ENCODE measurements at regions not wholly inside any gene's neighbourhood (a gene's known extent, or its start where the extent isn't known, plus 50 kb on each side); places are given as distances from the start of the nearest gene placed in this dataset.

DNA sequence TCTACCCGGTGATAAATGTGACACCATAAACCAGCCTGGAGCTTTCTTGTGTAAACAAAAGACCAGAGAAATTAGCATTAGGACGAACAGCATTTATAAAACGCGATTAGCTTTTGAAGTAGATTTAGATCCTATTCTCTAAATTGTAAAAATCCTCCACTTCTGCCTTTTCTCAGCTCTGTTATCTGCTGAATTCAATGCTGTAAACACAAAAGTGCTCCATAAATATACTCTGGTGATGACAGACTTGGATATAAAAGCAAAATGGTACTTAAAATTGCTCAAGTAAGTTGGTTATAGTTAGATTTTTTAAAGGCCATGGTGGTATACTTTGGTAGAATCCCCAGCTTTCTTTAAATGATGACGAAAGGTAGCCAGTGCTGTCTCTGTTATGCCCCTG, 114.6 kb upstream of the RMST start:
- DNase-seq = no peak

DNA sequence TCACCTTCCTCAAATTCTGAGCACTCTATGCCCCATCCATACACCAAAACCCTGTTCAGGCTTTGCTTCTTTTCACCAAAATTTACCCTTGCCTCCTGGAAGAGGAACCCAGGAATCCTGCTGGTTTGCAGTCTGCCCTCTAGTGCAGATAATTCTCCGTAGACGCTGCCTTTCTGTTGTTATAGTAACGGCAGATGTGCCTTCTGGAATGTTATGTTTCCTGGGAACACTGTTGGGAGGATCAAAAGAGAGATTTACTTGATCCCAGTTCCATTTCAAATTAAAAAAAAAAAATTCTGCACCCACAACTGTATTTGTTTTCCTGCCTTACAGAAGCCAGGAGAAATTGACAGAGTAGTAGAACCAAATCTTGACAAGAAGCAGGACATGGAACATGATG, 104.2 kb upstream of the RMST start:
- no peak for DNase-seq

DNA sequence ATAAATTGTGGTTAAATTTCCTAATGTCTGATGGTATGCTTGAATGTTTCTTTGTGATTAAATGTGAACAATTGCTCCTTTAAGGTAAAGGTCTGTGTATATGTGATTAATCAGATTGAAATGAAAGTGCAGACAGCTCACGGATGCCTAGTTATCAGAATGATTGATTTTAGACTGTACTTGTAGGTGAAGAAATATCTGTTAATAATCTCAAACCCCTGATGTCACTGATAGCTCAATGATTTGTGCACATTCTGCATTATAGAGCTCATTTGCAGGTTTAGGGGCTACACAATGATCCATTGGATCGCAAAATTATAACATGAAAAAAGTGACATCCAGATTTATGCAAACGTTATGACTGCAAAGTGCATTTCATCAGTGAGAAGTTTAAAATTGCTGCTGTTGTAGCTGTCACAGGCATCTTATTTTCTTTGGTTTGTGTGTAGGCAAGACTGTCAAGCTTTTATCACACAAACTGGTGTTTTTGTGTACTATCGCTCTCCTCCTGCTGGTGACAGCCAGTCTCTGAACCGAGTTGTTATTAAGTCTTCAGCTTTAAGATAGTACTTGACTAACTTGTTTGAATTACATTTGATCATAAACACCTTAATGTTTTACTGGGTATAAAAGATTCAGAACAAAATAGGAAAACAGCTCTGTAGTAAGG, 103.4 kb upstream of the RMST start:
- DNase-seq = no peak

DNA sequence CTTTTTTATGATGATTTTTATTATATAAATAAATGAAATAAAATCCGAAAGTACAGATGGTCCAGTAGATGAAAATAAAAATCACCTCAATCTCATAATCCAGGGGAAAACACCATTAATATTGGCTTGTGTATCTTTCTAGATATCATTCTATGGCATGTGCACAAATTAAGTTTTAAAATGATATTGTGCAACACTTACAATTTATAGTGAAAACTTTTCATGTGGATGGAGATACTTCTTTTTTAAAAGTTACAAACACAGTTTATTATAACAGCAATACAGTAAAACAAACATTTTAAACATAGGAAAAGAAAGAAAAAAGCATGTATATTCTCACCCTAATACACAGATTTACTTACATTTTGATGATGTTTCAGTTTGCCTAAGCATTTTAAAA, 98.9 kb upstream of the RMST start:
- no peak for DNase-seq

DNA sequence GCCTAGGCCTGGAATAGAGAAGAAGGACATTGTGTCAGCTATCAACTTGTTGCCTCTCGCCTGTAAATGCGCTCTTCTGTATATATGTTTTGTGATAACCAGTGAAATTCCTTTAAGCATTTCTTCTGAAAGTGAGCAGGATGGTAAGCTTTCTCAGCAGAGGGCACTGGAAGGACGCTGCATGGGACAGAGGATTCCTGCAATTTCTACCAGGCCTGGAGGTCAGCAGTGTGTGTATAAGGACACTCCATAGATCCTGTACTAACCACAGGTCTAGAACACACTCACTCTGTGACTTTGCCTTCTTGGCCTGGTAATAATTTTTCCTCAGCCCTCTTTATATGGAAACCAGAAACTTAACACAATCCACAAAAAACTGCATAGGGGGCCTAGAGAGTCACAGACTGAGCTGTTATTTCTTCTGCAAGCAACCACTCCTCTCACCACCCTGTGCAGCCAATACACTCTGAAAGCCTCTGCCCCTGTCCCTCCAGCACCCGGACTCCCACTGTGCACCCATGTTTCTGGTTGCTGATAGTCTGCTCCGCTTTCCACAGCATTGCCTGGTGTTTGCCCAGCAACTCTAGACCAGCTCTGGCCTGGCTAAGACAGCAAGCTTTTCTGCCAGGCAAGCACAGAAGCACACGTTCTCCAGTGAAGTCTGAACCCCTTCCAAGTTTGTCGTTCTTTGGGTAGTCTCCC, 94.0 kb upstream of the RMST start:
- no peak for DNase-seq

DNA sequence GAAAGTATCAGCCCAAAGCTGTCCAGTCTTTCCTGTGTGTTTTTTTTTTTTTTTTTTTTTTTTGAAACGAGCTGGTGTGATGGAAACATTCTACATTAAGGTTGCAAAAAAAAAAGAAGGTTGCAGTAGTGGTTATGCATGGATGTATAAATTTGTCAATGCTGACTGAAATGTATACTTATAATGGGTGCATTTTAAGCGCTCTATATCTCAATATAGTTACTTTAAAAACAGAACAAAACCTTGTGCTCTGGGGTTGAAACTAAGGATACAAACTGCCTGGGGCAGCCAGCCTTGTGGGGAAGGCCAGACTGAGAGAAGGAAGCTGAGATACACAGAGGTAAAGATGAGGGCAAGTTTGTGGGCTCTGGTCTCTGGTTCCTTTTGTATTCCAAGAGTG, 87.3 kb upstream of the RMST start:
- DNase-seq = no peak

DNA sequence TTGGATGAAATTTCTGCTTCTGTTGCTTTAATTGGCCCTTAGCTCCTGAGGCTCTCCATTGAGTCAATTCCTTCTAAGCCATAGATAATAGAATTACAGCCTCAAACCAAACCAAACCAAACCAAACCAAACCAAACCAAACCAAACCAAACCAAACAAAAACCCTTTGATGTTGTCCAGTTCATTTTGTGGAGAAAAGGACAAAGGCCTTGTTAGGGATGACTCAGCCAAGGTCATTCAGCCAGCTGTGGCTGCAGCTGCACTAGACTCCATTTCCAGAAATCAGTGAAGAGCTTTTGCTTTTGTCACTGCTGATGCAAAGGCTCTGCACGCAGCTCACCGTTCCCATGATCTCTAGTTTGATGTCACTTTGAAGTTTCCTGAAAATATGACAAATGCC, 82.2 kb upstream of the RMST start:
- DNase-seq = no peak

DNA sequence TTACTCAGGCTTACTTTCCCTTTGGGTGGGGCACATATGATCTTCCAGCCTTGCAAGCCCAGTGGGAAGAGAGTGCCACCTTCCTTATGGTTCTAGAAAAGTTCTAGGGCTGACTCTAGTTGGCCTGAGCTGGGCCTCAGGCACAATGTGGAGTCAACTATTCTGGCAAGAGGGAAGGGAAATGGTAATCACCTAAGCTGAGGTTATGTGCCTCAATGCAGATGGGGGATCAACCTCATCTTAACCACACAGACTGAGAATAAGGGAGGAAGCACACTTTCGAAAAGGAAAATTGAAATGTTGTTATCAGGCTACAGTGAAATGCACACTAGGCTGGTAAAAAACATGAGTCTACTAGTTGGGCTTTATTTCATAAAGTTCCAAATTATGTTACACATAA, 77.5 kb upstream of the RMST start:
- DNase-seq = no peak

DNA sequence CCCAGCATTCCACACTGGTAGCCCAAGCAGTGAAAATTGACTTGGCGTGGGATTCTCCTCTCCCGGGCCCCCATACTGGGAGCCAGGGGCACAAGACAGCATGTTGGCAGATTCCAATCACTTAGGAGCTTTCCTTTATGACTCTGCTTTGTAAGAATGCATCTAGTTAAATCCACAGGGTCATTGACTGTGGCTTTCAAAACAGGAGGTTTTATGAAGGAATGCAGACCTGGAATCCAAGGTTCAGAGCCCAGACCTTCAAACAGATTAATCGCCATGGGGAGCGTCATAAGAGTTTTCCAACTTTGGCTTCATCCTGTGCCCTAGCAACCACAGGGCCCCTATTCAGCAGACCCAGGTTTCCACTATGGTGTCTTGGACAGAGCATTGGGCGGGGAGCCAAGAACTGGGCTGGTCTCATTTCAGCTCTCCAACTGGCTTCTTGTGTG, 76.4 kb upstream of the RMST start:
- DNase-seq = no peak

DNA sequence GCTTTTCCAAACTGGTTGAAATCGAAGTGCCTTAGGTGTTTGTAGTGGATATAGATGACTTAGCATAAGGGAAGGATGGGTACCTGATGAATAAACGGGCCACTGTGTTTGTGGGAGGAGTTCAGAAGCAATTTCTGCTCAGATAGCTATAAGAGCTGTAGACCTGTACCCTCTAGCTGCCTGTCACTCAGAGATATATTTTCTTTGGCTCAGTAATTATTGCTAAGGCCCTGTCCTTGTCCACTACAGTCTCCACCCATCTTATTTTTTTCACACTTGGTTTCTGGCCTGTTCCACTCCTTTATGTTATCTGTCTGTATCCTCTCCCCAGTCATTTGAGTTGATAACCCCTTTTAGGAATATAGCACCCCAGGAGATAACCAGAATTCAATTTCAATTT, 74.8 kb upstream of the RMST start:
- no peak for DNase-seq

DNA sequence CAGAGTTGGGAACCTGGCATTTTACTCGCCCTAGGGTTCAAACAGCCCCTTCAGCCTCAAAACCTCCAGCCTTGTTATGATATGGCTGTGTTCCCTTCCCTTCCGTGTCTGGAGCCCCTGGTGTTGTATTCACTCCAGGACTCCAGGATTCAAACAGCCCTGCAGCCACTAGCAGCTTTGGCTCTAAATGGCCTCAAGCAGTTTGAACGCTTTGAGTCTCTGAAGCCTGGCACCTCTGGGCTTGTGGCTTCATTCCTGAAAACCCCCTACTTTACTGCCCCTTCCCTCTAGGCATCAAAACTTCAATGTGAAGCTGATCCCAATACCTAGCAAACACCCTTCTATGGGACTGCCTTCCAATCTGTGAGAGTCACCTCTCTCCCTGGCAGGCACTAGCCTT, 67.9 kb upstream of the RMST start:
- DNase-seq = no peak

DNA sequence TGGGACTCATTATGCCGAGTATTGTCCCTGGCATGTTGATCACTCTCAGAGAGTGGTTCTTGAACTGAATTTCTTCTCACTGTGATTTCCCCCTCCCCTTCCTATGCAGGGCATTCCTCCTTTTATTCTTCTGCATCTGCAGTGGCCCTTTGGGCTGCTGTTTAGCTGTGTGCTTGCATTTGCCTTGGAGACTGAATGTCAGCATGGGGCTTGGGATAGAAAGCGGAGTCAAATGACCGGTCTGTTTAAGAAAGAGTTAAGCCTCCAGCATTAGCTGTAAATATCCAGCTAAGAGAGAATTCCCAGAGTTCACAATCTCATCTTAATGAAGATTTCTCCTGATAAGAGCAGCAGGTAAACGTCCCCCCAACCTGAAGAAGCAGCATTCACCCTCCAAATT, 65.6 kb upstream of the RMST start:
- DNase-seq = no peak

DNA sequence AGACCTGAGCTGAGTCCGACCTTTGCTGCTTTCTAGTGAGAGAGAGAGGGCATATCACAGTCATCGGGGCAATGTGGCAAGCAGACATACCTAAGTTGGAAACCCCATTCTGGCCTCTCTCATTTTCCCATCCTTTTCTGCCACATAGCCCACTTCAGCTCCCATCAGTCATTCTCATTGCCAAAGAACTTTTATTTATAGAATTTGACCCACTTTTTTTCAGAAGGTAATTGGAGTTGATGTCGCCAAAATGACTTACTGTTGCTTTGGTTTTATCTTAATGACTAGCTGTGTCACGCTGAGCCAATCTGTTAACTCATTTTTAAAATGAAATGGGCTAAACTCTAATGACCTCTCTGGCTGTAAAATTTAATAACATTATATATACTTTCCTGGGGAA, 63.9 kb upstream of the RMST start:
- DNase-seq = no peak

DNA sequence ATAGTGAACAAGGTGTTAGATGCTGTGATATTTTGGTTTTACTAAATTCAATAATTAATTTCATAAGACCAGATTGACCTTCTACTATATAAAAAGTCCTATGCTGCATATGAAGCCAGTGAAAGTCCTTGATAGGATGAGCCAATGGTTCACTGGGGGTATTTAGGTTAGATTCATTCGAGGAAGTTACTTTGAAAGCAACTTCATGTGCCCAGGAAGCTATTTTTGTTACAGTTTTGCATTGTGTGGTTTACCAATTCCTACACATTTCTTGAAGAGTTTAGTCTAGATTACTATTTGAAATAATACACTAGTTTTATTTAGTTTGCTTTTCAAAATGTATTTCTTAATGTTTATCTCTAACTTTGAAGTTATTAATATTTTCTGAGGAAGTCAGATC, 58.5 kb upstream of the RMST start:
- DNase-seq = no peak

DNA sequence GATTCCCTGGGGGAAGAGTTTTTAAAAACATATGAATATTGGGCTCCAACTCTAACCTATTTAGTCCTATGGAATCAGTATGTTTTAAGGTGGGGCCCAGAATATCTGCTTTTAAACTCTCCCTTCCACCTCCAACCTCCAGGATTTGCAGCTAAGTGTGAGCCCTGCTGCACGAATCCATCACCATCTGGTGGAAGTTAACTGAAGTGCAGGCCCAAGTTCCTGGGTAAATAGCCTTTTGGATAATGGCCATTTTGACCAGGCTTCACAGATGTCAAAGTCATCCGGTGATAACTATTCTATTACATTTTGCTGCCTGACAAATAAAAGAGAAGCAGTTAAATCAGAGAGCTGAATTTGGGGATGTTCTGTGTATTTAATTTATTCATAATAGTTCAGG, 58.1 kb upstream of the RMST start:
- DNase-seq = no peak

DNA sequence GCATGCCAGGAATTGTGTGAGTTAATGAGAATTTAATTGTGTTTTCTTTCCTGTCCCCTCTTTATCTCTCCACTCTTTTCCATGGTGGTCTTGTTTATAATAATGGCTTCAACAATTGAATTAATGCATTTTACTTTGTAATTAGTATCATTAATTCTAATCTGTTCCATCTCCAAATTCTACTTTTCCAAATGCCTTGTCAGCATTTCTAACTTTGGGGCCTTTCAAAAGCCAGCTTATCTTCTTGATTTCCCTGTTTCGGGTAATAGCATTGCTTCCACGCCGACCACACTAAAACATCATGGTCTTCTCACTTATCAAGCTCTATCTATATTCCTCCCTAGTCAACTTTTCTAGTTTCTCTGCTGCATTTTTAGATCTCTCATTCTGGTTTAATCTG, 54.2 kb upstream of the RMST start:
- no peak for DNase-seq

DNA sequence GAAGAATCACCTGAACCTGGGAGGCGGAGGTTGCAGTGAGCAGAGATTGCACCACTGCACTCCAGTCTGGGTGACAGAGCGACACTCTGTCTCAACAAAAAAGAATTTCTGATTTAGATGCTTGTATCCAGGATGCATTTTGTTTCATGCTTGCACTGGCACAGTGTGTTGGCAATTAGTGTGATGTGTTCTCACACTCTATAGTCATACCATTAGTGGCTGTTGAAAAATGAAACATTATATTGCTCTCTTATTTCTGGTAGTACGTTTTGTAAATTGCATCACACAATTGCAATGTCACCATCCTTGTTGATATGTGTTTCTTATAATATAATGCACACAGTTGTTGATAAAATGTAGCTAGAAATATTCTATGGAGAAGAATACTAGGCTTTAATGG, 51.3 kb upstream of the RMST start:
- DNase-seq = no peak
